HCT116 (cell line): ENCODE measurements at regions not wholly inside any gene's neighbourhood (a gene's known extent, or its start where the extent isn't known, plus 50 kb on each side); places are given as distances from the start of the nearest gene placed in this dataset.

Experiments
- ATAC-seq: fragments of 200-7000 bp; cut with Tn5 transposase; 2 replicates; pipeline ENCODE4 v1.9.1; 2020; ENCODE audit warnings: mild to moderate bottlenecking, moderate library complexity
- BruUV-seq: library from RNA; stranded (reverse); fragments of 400-500 nt; replicated peaks from 2 replicates; lab custom pipeline; 2021; lab: Mats Ljungman, UMichigan
- CTCF ChIA-PET: fragments of 300-600 bp; sonication (Branson Sonifier 250); formaldehyde crosslinking; loops from one replicate; lab custom pipeline; 2021; ENCODE audit warnings: antibody characterized with exemption; lab: Charles Lee
- POLR2A ChIA-PET: fragments of 300-600, 350-600 bp; sonication (Branson Sonifier 250); formaldehyde crosslinking; loops from one replicate; lab custom pipeline; 2021; ENCODE audit warnings: antibody characterized with exemption; lab: Charles Lee
- RAD21 ChIA-PET, 2 experiments: fragments of 300-600 bp; sonication (Branson Sonifier 250); formaldehyde crosslinking; loops; one replicate each; lab custom pipeline; 2023; ENCODE audit warnings: low total read pairs in 2 of 2; ENCODE audit not compliant: uncharacterized antibody in 2 of 2, unreplicated experiment in 2 of 2, low non-redundant PET in 1 of 2; lab: Charles Lee
- DNase-seq: peaks from one replicate; pipeline ENCODE4 v3.0.0-alpha.2; 2010; ENCODE audit warnings: low read depth, low spot score
- H2AFZ ChIP-seq: fragments of 200-600 bp; shearing (Covaris generic), sonication (generic); 2 replicates; pipeline ENCODE4 v1.6.1; 2017; ENCODE audit warnings: low read depth, mixed run types, mixed read lengths, antibody characterized with exemption, low read length; ENCODE audit not compliant: poor library complexity, severe bottlenecking
- H3K27ac ChIP-seq: 2 replicates; pipeline ENCODE4 v1.5.1; 2012; ENCODE audit warnings: low read depth, low read length
- H3K27me3 ChIP-seq: fragments of 200-600 bp; sonication (generic); 2 replicates; pipeline ENCODE4 v1.6.1; 2016; ENCODE audit warnings: mixed run types, low read length, mixed read lengths; ENCODE audit not compliant: insufficient read depth
- H3K36me3 ChIP-seq, 2 experiments: fragments of 200-500 bp in 1 of 2; fragments of 200-600 bp in 1 of 2; sonication (Bioruptor generic) in 1 of 2; sonication (generic) in 1 of 2; 2 replicates each; pipeline versions ENCODE4 v1.5.1 to v1.6.1; 2014 to 2016; ENCODE audit warnings: low read length in 2 of 2, inconsistent platforms in 1 of 2, mixed read lengths in 1 of 2, mixed run types in 1 of 2; ENCODE audit not compliant: insufficient read depth in 2 of 2, control insufficient read depth in 1 of 2
- H3K4me1 ChIP-seq, 2 experiments: fragments of 200-600 bp in 1 of 2; sonication (generic) in 1 of 2; 2 replicates each; pipeline versions ENCODE4 v1.5.1 to v1.6.1; 2012 to 2017; ENCODE audit warnings: low read length in 2 of 2, inconsistent platforms in 1 of 2, mild to moderate bottlenecking in 1 of 2, mixed read lengths in 1 of 2, mixed run types in 1 of 2, moderate library complexity in 1 of 2; ENCODE audit not compliant: insufficient read depth in 2 of 2, control insufficient read depth in 1 of 2
- H3K4me2 ChIP-seq: fragments of 200-600 bp; sonication (generic); 2 replicates; pipeline ENCODE4 v1.6.1; 2017; ENCODE audit warnings: mixed run types, low read length, mixed read lengths
- H3K4me3 ChIP-seq, 2 experiments: fragments of 200-600 bp in 1 of 2; sonication (generic) in 1 of 2; replicated peaks in 1 of 2; 2 replicates each; pipeline ENCODE4 v1.5.1; 2011 to 2016; ENCODE audit warnings: low read length in 2 of 2, control low read depth in 1 of 2, low read depth in 1 of 2, mild to moderate bottlenecking in 1 of 2, mixed read lengths in 1 of 2, mixed run types in 1 of 2
- H3K79me2 ChIP-seq: fragments of 200-600 bp; sonication (generic); 2 replicates; pipeline ENCODE4 v1.6.1; 2017; ENCODE audit warnings: mild to moderate bottlenecking, mixed run types, low read length, moderate library complexity, mixed read lengths; ENCODE audit not compliant: insufficient read depth
- H3K9ac ChIP-seq: fragments of 200-600 bp; sonication (generic); 2 replicates; pipeline ENCODE4 v1.6.1; 2016; ENCODE audit warnings: low read length, mixed read lengths
- H3K9me2 ChIP-seq: fragments of 200-600 bp; sonication (generic), shearing (Covaris generic); 2 replicates; pipeline ENCODE4 v1.6.1; 2017; ENCODE audit warnings: mixed run types, mild to moderate bottlenecking, moderate library complexity; ENCODE audit not compliant: insufficient read depth
- H3K9me3 ChIP-seq, 2 experiments: fragments of 200-500 bp in 1 of 2; fragments of 200-600 bp in 1 of 2; sonication (Bioruptor generic) in 1 of 2; sonication (generic) in 1 of 2; 2 replicates each; pipeline ENCODE4 v1.6.1; 2014 to 2017; ENCODE audit warnings: low read length in 2 of 2, mixed read lengths in 2 of 2, inconsistent platforms in 1 of 2, low read depth in 1 of 2, mild to moderate bottlenecking in 1 of 2, mixed run types in 1 of 2, moderate library complexity in 1 of 2; ENCODE audit not compliant: control insufficient read depth in 1 of 2, insufficient read depth in 1 of 2
- H4K20me1 ChIP-seq: fragments of 200-600 bp; sonication (generic), shearing (Covaris generic); 2 replicates; pipeline ENCODE4 v1.6.1; 2017; ENCODE audit warnings: mixed run types, mild to moderate bottlenecking, moderate library complexity; ENCODE audit not compliant: insufficient read depth
- CEBPB ChIP-seq: IDR thresholded peaks from 2 replicates; pipeline ENCODE4 v1.6.1; 2012; ENCODE audit warnings: low read depth
- EGR1 ChIP-seq: IDR thresholded peaks from 2 replicates; pipeline ENCODE4 v1.6.1; 2012; ENCODE audit warnings: low read depth
- FOSL1 ChIP-seq: IDR thresholded peaks from 2 replicates; pipeline ENCODE4 v1.6.1; 2012; ENCODE audit warnings: low read depth
- MAX ChIP-seq: IDR thresholded peaks from 2 replicates; pipeline ENCODE4 v1.6.1; 2012
- RAD21 ChIP-seq: IDR thresholded peaks from 2 replicates; pipeline ENCODE4 v1.6.1; 2012; ENCODE audit warnings: low read depth, mild to moderate bottlenecking
- SIN3A ChIP-seq: IDR thresholded peaks from 2 replicates; pipeline ENCODE4 v1.6.1; 2012; ENCODE audit warnings: low read depth
- SP1 ChIP-seq: IDR thresholded peaks from 2 replicates; pipeline ENCODE4 v1.6.1; 2012; ENCODE audit warnings: low read depth
- TCF7L2 ChIP-seq: IDR thresholded peaks from 2 replicates; pipeline ENCODE4 v1.7.0; 2011; ENCODE audit warnings: borderline replicate concordance, inconsistent platforms; ENCODE audit not compliant: insufficient read depth, insufficient read length; ENCODE audit errors: extremely low read depth
- intact Hi-C: fragments of 100-400 bp; cut with micrococcal nuclease; formaldehyde crosslinking; loops from 2 replicates; pipeline ENCODE4 v1.10.0; 2022
- TF ChIP-seq, protein P1 (sequence below): IDR thresholded peaks from 2 replicates; pipeline ENCODE4 v1.6.1; 2012; ENCODE audit warnings: low read depth

- Histone ChIP-seq H3K4me2 (no peak overlapping the region), H3K9me3 (no peaks in the 10 kb centered on the region), H3K27ac (no peak overlapping the region), H3K27me3 (peaks cover 56% of the 10 kb centered on the region), H3K79me2 (no peaks in the 10 kb centered on the region), H3K9me2 (no peaks in the 10 kb centered on the region), H3K36me3 (no peaks in the 10 kb centered on the region), H3K4me3 (no peak overlapping the region), H3K9ac (no peak overlapping the region), H4K20me1 (no peaks in the 10 kb centered on the region), H2AFZ (no peak overlapping the region), H3K4me1 (no peaks in the 10 kb centered on the region)
- ChIA-PET RAD21 (no interaction called here), POLR2A (no interaction called here)
- DNase-seq, result no peak
- intact Hi-C loops, result no loop called here
- no TSS peak for BruUV-seq
- TF ChIP-seq CEBPB (no peak), TCF7L2 (no peak)
- TF ChIP-seq, all 23 proteins: peak for 0
- CTCF ChIA-PET, result no interaction called here
- no peak for ATAC-seq
Measured at GRCh38 chr5:167950126-167950721, 341.2 kb upstream of the WWC1 start.

DNA sequence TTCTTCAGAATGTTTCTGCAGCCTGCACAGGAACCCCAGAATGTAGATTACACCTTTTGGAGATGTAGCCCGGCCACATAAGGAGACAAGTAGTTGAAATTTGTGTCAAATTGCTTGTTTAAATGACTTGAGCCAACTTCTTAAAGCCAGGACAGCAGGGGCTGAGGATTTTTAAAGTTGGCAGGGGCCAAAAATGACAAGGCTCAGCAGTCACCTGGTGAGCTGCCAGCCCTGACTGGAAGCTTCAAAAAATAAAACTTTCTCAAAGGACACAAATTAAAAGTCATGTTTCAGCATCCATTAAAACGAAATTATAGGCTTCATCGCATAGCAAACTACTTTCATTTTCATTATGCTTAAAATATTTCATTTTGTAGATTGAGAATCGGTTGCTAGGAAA is 340.3 kb upstream of the WWC1 start:
- Histone ChIP-seq H3K9ac (no peak overlapping the region), H3K79me2 (no peaks in the 10 kb centered on the region), H3K9me2 (no peaks in the 10 kb centered on the region), H3K4me3 (no peak overlapping the region)
- no peak for ATAC-seq
- ChIA-PET RAD21 (no interaction called here), POLR2A (interaction anchor here (1.0 kb wide), 1 partner anchor 38 kb away, joined by 3 read pairs; no protein-coding TSS in a partner anchor)
- intact Hi-C loops, result no loop called here
- TF ChIP-seq EGR1, result no peak
- no peak for TF ChIP-seq MAX
- TF ChIP-seq, protein P1, sequence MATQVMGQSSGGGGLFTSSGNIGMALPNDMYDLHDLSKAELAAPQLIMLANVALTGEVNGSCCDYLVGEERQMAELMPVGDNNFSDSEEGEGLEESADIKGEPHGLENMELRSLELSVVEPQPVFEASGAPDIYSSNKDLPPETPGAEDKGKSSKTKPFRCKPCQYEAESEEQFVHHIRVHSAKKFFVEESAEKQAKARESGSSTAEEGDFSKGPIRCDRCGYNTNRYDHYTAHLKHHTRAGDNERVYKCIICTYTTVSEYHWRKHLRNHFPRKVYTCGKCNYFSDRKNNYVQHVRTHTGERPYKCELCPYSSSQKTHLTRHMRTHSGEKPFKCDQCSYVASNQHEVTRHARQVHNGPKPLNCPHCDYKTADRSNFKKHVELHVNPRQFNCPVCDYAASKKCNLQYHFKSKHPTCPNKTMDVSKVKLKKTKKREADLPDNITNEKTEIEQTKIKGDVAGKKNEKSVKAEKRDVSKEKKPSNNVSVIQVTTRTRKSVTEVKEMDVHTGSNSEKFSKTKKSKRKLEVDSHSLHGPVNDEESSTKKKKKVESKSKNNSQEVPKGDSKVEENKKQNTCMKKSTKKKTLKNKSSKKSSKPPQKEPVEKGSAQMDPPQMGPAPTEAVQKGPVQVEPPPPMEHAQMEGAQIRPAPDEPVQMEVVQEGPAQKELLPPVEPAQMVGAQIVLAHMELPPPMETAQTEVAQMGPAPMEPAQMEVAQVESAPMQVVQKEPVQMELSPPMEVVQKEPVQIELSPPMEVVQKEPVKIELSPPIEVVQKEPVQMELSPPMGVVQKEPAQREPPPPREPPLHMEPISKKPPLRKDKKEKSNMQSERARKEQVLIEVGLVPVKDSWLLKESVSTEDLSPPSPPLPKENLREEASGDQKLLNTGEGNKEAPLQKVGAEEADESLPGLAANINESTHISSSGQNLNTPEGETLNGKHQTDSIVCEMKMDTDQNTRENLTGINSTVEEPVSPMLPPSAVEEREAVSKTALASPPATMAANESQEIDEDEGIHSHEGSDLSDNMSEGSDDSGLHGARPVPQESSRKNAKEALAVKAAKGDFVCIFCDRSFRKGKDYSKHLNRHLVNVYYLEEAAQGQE, result no peak
- no peak for TF ChIP-seq RAD21
- no peak for TF ChIP-seq FOSL1
- TF ChIP-seq SP1, result no peak
- no peak for TF ChIP-seq SIN3A
- TF ChIP-seq, all 23 proteins: peak for 0
- no peaks in the 10 kb centered on the region for H3K36me3 ChIP-seq
- H3K27me3 ChIP-seq, result peaks cover 54% of the 10 kb centered on the region
- no peak overlapping the region for H3K27ac ChIP-seq
- CTCF ChIA-PET, result no interaction called here
- H2AFZ ChIP-seq, result no peak overlapping the region
- no peaks in the 10 kb centered on the region for H3K9me3 ChIP-seq
- no peak for DNase-seq
- H4K20me1 ChIP-seq, result no peaks in the 10 kb centered on the region
- H3K4me2 ChIP-seq, result no peak overlapping the region
- BruUV-seq, result no TSS peak
- H3K4me1 ChIP-seq, result no peaks in the 10 kb centered on the region
